Panc1 (cell line): ENCODE measurements at regions not wholly inside any gene's neighbourhood (a gene's known extent, or its start where the extent isn't known, plus 50 kb on each side); places are given as distances from the start of the nearest gene placed in this dataset.

Experiments
- ATAC-seq: fragments of 200-7000 bp; cut with Tn5 transposase; 2 replicates; pipeline ENCODE4 v1.9.1; 2020; ENCODE audit warnings: mild to moderate bottlenecking, moderate library complexity
- BruUV-seq: library from RNA; stranded (reverse); fragments of 400-500 nt; replicated peaks from 2 replicates; lab custom pipeline; 2021; lab: Mats Ljungman, UMichigan
- CTCF ChIA-PET: fragments of 300-600 bp; sonication (Branson Sonifier 250); formaldehyde crosslinking; loops from one replicate; lab custom pipeline; 2022; ENCODE audit warnings: antibody characterized with exemption; lab: Charles Lee
- POLR2A ChIA-PET: fragments of 300-600 bp; sonication (Branson Sonifier 250); formaldehyde crosslinking; loops from one replicate; lab custom pipeline; 2022; ENCODE audit warnings: antibody characterized with exemption; lab: Charles Lee
- DNase-seq: peaks from one replicate; pipeline ENCODE4 v3.0.0-alpha.2; 2010; ENCODE audit warnings: low read depth, low spot score
- H3K27ac ChIP-seq: 2 replicates; pipeline ENCODE4 v1.5.1; 2011; ENCODE audit warnings: mild to moderate bottlenecking, low read length, inconsistent platforms
- H3K27me3 ChIP-seq: fragments of 200-500 bp; sonication (Bioruptor generic); 2 replicates; pipeline ENCODE4 v1.6.0; 2014; ENCODE audit warnings: low read length, inconsistent platforms; ENCODE audit not compliant: control insufficient read depth, insufficient read depth
- H3K36me3 ChIP-seq: fragments of 200-500 bp; sonication (Bioruptor generic); 2 replicates; pipeline ENCODE4 v1.5.1; 2014; ENCODE audit warnings: inconsistent platforms, mild to moderate bottlenecking, low read length, moderate library complexity; ENCODE audit not compliant: control insufficient read depth, insufficient read depth
- H3K4me1 ChIP-seq: 2 replicates; pipeline ENCODE4 v1.5.1; 2011; ENCODE audit warnings: inconsistent platforms, mild to moderate bottlenecking, low read length, moderate library complexity; ENCODE audit not compliant: control insufficient read depth, insufficient read depth
- H3K4me3 ChIP-seq, 2 experiments: 2 replicates each; pipeline ENCODE4 v1.5.1; 2011 to 2012; ENCODE audit warnings: low read depth in 2 of 2, low read length in 2 of 2, mild to moderate bottlenecking in 2 of 2, inconsistent platforms in 1 of 2, moderate library complexity in 1 of 2
- H3K9me3 ChIP-seq: fragments of 200-500 bp; sonication (Bioruptor generic); 2 replicates; pipeline ENCODE4 v1.5.1; 2014; ENCODE audit warnings: low read depth, mild to moderate bottlenecking, inconsistent platforms, low read length, moderate library complexity; ENCODE audit not compliant: control insufficient read depth, insufficient read depth
- POLR2AphosphoS5 ChIP-seq: IDR thresholded peaks from 2 replicates; pipeline ENCODE4 v1.6.1; 2012; ENCODE audit warnings: mild to moderate bottlenecking, low read depth, low read length, moderate library complexity
- SIN3A ChIP-seq: IDR thresholded peaks from 2 replicates; pipeline ENCODE4 v1.6.1; 2012; ENCODE audit warnings: low read depth, mild to moderate bottlenecking, low read length, moderate library complexity, borderline replicate concordance; ENCODE audit not compliant: insufficient read depth
- TCF7L2 ChIP-seq: IDR thresholded peaks from 2 replicates; pipeline ENCODE4 v1.6.1; 2011; ENCODE audit warnings: mild to moderate bottlenecking, low read depth, low read length, inconsistent platforms
- in situ Hi-C: cut with HindIII; loops from 2 replicates; pipeline ENCODE4 v1.10.0; 2016; ENCODE audit warnings: low sequenced_read_pairs, low pct_unique_long_range_greater_than_20kb
- intact Hi-C: fragments of 100-400 bp; cut with micrococcal nuclease; formaldehyde crosslinking; loops from one replicate; pipeline ENCODE4 v1.10.0; 2022; ENCODE audit not compliant: unreplicated experiment
- TF ChIP-seq, protein P1 (sequence below): fragments of 450-650 bp; IDR thresholded peaks from 2 replicates; pipeline ENCODE4 v1.5.1; 2017; ENCODE audit warnings: mild to moderate bottlenecking
- TF ChIP-seq, protein P2 (sequence below), 2 experiments: IDR thresholded peaks; 2 replicates each; pipeline ENCODE4 v1.6.1; 2011 to 2012; ENCODE audit warnings: low read depth in 2 of 2, control low read depth in 1 of 2, low read length in 1 of 2, mild to moderate bottlenecking in 1 of 2, moderate library complexity in 1 of 2; ENCODE audit not compliant: insufficient read depth in 1 of 2

DNA sequence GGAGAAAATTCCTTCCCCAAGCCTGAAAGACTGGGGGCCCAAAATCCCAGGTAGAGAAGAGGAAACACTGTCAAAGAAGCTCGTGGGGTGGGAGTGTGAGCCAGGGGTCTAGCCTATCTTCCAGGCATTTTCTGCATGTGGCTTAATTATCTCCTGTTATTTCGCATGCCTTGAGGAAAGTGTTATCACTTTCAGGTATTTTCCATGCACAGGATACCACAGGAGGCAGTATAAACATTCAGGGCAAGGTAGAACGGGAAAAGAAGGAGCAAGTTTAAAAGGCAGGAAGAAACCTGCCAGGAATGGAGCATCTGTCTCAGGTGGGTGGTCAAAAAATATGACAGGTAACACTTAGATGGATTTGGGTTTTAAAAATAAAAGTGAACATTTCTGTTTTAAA, 575.3 kb upstream of the ZNF385D start:
- ChIA-PET CTCF (no interaction called here), POLR2A (no interaction called here)
- Histone ChIP-seq H3K4me3 (no peak overlapping the region), H3K9me3 (no peaks in the 10 kb centered on the region), H3K36me3 (no peaks in the 10 kb centered on the region), H3K4me1 (no peaks in the 10 kb centered on the region), H3K27ac (no peak overlapping the region), H3K27me3 (no peaks in the 10 kb centered on the region)
- in situ Hi-C loops (no loop called here), intact Hi-C loops (no loop called here)
- BruUV-seq: no TSS peak
- ATAC-seq: no peak
- no peak for DNase-seq
- no peak for TF ChIP-seq SIN3A
- TF ChIP-seq, protein P1, sequence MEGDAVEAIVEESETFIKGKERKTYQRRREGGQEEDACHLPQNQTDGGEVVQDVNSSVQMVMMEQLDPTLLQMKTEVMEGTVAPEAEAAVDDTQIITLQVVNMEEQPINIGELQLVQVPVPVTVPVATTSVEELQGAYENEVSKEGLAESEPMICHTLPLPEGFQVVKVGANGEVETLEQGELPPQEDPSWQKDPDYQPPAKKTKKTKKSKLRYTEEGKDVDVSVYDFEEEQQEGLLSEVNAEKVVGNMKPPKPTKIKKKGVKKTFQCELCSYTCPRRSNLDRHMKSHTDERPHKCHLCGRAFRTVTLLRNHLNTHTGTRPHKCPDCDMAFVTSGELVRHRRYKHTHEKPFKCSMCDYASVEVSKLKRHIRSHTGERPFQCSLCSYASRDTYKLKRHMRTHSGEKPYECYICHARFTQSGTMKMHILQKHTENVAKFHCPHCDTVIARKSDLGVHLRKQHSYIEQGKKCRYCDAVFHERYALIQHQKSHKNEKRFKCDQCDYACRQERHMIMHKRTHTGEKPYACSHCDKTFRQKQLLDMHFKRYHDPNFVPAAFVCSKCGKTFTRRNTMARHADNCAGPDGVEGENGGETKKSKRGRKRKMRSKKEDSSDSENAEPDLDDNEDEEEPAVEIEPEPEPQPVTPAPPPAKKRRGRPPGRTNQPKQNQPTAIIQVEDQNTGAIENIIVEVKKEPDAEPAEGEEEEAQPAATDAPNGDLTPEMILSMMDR: no peak
- TF ChIP-seq, protein P2, sequence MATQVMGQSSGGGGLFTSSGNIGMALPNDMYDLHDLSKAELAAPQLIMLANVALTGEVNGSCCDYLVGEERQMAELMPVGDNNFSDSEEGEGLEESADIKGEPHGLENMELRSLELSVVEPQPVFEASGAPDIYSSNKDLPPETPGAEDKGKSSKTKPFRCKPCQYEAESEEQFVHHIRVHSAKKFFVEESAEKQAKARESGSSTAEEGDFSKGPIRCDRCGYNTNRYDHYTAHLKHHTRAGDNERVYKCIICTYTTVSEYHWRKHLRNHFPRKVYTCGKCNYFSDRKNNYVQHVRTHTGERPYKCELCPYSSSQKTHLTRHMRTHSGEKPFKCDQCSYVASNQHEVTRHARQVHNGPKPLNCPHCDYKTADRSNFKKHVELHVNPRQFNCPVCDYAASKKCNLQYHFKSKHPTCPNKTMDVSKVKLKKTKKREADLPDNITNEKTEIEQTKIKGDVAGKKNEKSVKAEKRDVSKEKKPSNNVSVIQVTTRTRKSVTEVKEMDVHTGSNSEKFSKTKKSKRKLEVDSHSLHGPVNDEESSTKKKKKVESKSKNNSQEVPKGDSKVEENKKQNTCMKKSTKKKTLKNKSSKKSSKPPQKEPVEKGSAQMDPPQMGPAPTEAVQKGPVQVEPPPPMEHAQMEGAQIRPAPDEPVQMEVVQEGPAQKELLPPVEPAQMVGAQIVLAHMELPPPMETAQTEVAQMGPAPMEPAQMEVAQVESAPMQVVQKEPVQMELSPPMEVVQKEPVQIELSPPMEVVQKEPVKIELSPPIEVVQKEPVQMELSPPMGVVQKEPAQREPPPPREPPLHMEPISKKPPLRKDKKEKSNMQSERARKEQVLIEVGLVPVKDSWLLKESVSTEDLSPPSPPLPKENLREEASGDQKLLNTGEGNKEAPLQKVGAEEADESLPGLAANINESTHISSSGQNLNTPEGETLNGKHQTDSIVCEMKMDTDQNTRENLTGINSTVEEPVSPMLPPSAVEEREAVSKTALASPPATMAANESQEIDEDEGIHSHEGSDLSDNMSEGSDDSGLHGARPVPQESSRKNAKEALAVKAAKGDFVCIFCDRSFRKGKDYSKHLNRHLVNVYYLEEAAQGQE (IDR thresholded peaks at IDR 0.05; ENCODE audit: insufficient read depth in 1 of 2, low read depth in 2 of 2, low read length in 1 of 2): no peak
- TF ChIP-seq TCF7L2: no peak
- no peak for TF ChIP-seq POLR2AphosphoS5

DNA sequence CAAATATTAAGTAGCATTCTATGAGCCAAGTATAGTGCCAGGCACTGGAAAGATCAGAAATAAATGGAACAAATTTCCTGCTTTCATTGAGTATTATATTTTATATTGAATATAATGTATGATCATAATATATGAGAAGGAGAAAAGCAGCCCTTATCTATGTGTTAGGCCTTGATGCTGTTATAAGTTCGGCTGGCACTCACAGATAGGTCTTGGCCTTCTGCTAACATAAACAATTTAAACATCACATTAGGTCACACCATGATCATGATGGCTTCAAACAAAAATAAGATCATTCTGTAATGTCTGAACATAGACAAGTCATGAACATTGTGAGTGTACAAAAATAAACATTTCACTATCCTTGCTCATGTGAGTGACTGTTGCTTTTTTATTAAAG, 584.0 kb upstream of the ZNF385D start:
- DNase-seq: no peak
- no TSS peak for BruUV-seq
- H3K4me1 ChIP-seq: no peaks in the 10 kb centered on the region
- no peak for ATAC-seq
- no peaks in the 10 kb centered on the region for H3K27me3 ChIP-seq
- ChIA-PET CTCF (no interaction called here), POLR2A (no interaction called here)
- no peaks in the 10 kb centered on the region for H3K36me3 ChIP-seq
- H3K27ac ChIP-seq: no peak overlapping the region
- no peak overlapping the region for H3K4me3 ChIP-seq
- in situ Hi-C loops: no loop called here
- TF ChIP-seq TCF7L2 (no peak), SIN3A (no peak), POLR2AphosphoS5 (no peak)
- TF ChIP-seq, protein P2 (IDR thresholded peaks at IDR 0.05; ENCODE audit: insufficient read depth in 1 of 2, low read depth in 2 of 2, low read length in 1 of 2): no peak
- TF ChIP-seq, protein P1: no peak
- intact Hi-C loops: no loop called here
- H3K9me3 ChIP-seq: no peaks in the 10 kb centered on the region
